IMR-90 (cell line): ENCODE measurements at regions not wholly inside any gene's neighbourhood (a gene's known extent, or its start where the extent isn't known, plus 50 kb on each side); places are given as distances from the start of the nearest gene placed in this dataset.
A peak's percentile ranks its signal among the peaks of the same experiment; 100 is the strongest.

Source experiments
- ATAC-seq: fragments of 200-7000 bp; cut with Tn5 transposase; 2 replicates; pipeline ENCODE4 v1.9.1; 2020; ENCODE audit warnings: low read depth, mild to moderate bottlenecking, moderate library complexity
- BruUV-seq: library from RNA; stranded (reverse); fragments of 400-500 nt; replicated peaks from 2 replicates; lab custom pipeline; 2021; lab: Mats Ljungman, UMichigan
- CTCF ChIA-PET: fragments of 300-600 bp; formaldehyde crosslinking; extraction: SDS; loops from one replicate; lab custom pipeline; 2021; ENCODE audit warnings: antibody characterized with exemption; lab: Yijun Ruan, JAX
- POLR2A ChIA-PET: fragments of 300-600 bp; sonication (Branson Sonifier 250); formaldehyde crosslinking; loops from one replicate; lab custom pipeline; 2022; ENCODE audit warnings: antibody characterized with exemption; ENCODE audit not compliant: unreplicated experiment; lab: Charles Lee
- DNase-seq: peaks from one replicate; pipeline ENCODE4 v3.0.0; 2013
- H2AFZ ChIP-seq: replicated peaks from 2 replicates; pipeline ENCODE3; 2013; ENCODE audit warnings: low read length, mild to moderate bottlenecking; ENCODE audit not compliant: poor library complexity
- H2AK5ac ChIP-seq: 2 replicates; pipeline ENCODE4 v1.6.1; 2013; ENCODE audit warnings: low read depth, low read length, inconsistent platforms
- H2AK9ac ChIP-seq: replicated peaks from 2 replicates; pipeline ENCODE3; 2013; ENCODE audit warnings: mild to moderate bottlenecking, low read depth, low read length, moderate library complexity; ENCODE audit not compliant: poor library complexity
- H2BK120ac ChIP-seq: 2 replicates; pipeline ENCODE4 v1.6.1; 2013; ENCODE audit warnings: low read depth, low read length, inconsistent platforms
- H2BK15ac ChIP-seq: 3 replicates; pipeline ENCODE4 v1.6.1; 2013; ENCODE audit warnings: low read depth, low read length, inconsistent platforms
- H2BK20ac ChIP-seq: 2 replicates; pipeline ENCODE4 v1.6.1; 2013; ENCODE audit warnings: low read depth, mild to moderate bottlenecking, inconsistent platforms, low read length, moderate library complexity
- H2BK5ac ChIP-seq: 2 replicates; pipeline ENCODE4 v1.6.1; 2013; ENCODE audit warnings: mild to moderate bottlenecking, low read depth, low read length, inconsistent platforms; ENCODE audit not compliant: poor library complexity, severe bottlenecking
- H3K14ac ChIP-seq: replicated peaks from 2 replicates; pipeline ENCODE4 v1.6.1; 2013; ENCODE audit warnings: low read depth, low read length, inconsistent platforms
- H3K18ac ChIP-seq: 2 replicates; pipeline ENCODE4 v1.6.1; 2013; ENCODE audit warnings: low read depth, low read length, control low read depth
- H3K23ac ChIP-seq: 2 replicates; pipeline ENCODE4 v1.6.1; 2013; ENCODE audit warnings: low read depth, low read length, inconsistent platforms
- H3K27ac ChIP-seq: 2 replicates; pipeline ENCODE4 v1.5.1; 2013; ENCODE audit warnings: mild to moderate bottlenecking, control low read depth, low read length; ENCODE audit not compliant: insufficient read depth
- H3K27me3 ChIP-seq: 2 replicates; pipeline ENCODE4 v1.6.1; 2013; ENCODE audit warnings: low read length; ENCODE audit not compliant: control insufficient read depth, insufficient read depth
- H3K36me3 ChIP-seq: 2 replicates; pipeline ENCODE4 v1.6.1; 2013; ENCODE audit warnings: low read length, mixed read lengths; ENCODE audit not compliant: control insufficient read depth, insufficient read depth
- H3K4ac ChIP-seq: 2 replicates; pipeline ENCODE4 v1.6.1; 2013; ENCODE audit warnings: low read depth, low read length, inconsistent platforms
- H3K4me1 ChIP-seq: 2 replicates; pipeline ENCODE4 v1.6.1; 2013; ENCODE audit warnings: low read length, mixed read lengths; ENCODE audit not compliant: control insufficient read depth, insufficient read depth
- H3K4me2 ChIP-seq: 2 replicates; pipeline ENCODE4 v1.6.1; 2013; ENCODE audit warnings: low read depth, mild to moderate bottlenecking, control low read depth, low read length, moderate library complexity
- H3K4me3 ChIP-seq: 2 replicates; pipeline ENCODE4 v1.5.1; 2013; ENCODE audit warnings: low read depth, mild to moderate bottlenecking, control low read depth, low read length, moderate library complexity; ENCODE audit not compliant: insufficient read depth
- H3K56ac ChIP-seq: 2 replicates; pipeline ENCODE4 v1.6.1; 2013; ENCODE audit warnings: low read length, inconsistent platforms; ENCODE audit not compliant: insufficient read depth; ENCODE audit errors: extremely low read depth
- H3K79me1 ChIP-seq, 2 experiments: 2 replicates each; pipeline ENCODE4 v1.6.1; 2013; ENCODE audit warnings: low read length in 2 of 2, inconsistent platforms in 1 of 2, low read depth in 1 of 2
- H3K9ac ChIP-seq: 2 replicates; pipeline ENCODE4 v1.6.1; 2013; ENCODE audit warnings: low read depth, low read length, control low read depth
- H3K9me1 ChIP-seq: 2 replicates; pipeline ENCODE4 v1.6.1; 2013; ENCODE audit warnings: low read length, inconsistent platforms; ENCODE audit not compliant: insufficient read depth
- H3K9me3 ChIP-seq: 2 replicates; pipeline ENCODE4 v1.6.1; 2013; ENCODE audit warnings: low read length; ENCODE audit not compliant: control insufficient read depth, insufficient read depth
- H4K20me1 ChIP-seq: 2 replicates; pipeline ENCODE4 v1.6.1; 2013; ENCODE audit warnings: low read length, inconsistent platforms; ENCODE audit not compliant: insufficient read depth
- H4K5ac ChIP-seq: 2 replicates; pipeline ENCODE4 v1.6.1; 2013; ENCODE audit warnings: mild to moderate bottlenecking, low read depth, low read length, control low read depth
- H4K8ac ChIP-seq, 2 experiments: 2 replicates each; pipeline ENCODE4 v1.6.1; 2013; ENCODE audit warnings: low read depth in 2 of 2, low read length in 2 of 2, control low read depth in 1 of 2, inconsistent platforms in 1 of 2
- H4K91ac ChIP-seq: 2 replicates; pipeline ENCODE4 v1.6.1; 2013; ENCODE audit warnings: low read depth, low read length, inconsistent platforms; ENCODE audit not compliant: insufficient read depth
- CEBPB ChIP-seq: IDR thresholded peaks from 2 replicates; pipeline ENCODE4 v1.6.1; 2012; ENCODE audit warnings: low read depth, low read length, improper control_type of control experiment
- MXI1 ChIP-seq: IDR thresholded peaks from 2 replicates; pipeline ENCODE4 v1.6.1; 2012; ENCODE audit warnings: low read depth, mild to moderate bottlenecking, low read length, moderate library complexity, borderline replicate concordance
- WGBS, 2 experiments: methylation state at CpG; one replicate each; pipeline versions ENCODE4 v1.1.5 to v1.1.7; 2013; ENCODE audit warnings: missing lambda C conversion rate in 2 of 2; ENCODE audit not compliant: insufficient read length in 1 of 2; ENCODE audit errors: extremely low coverage in 2 of 2; 5-methylcytosine and 5-hydroxymethylcytosine counted together
- dilution Hi-C: fragments of 300-500 bp; cut with HindIII; formaldehyde crosslinking; loops from one replicate; pipeline ENCODE4 v1.14.3; 2018; ENCODE audit warnings: low sequenced_read_pairs; ENCODE audit not compliant: unreplicated experiment
- in situ Hi-C: fragments of 300-500 bp; cut with MboI; formaldehyde crosslinking; loops from 3 replicates; pipeline ENCODE4 v1.14.3; 2019; ENCODE audit warnings: low sequenced_read_pairs, inconsistent platforms, mixed read lengths
- intact Hi-C: fragments of 100-400 bp; cut with micrococcal nuclease; formaldehyde crosslinking; loops from 2 replicates; pipeline ENCODE4 v1.10.0; 2022

DNA sequence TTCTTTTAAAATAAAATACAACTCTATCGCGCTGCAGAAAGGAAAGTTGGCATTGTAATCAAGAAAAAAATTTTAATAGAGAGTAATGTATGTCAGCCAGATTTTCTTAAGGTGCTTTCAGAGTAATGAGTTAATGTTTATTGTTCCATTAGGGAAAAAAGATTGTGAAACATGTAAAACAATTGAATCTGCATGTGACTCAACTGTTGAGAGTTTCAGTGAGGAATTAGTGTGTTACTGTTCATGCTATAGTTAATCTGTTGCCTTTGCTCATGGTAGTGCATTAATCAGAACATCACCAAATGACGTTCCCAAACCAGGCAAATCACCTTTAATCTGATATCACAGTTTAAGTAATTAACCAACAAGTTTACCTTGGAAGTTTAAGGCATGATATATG, 600.5 kb downstream of the NR2F1-AS1 start:
- no peak overlapping the region for H2AFZ ChIP-seq
- H3K9ac ChIP-seq = no peak overlapping the region
- no peak overlapping the region for H3K14ac ChIP-seq
- no peaks in the 10 kb centered on the region for H3K9me3 ChIP-seq
- no peak overlapping the region for H3K4ac ChIP-seq
- DNase-seq = peak; percentile 8
- no TSS peak for BruUV-seq
- no peak overlapping the region for H4K5ac ChIP-seq
- H4K8ac ChIP-seq = no peak overlapping the region
- H2BK15ac ChIP-seq = no peak overlapping the region
- no peaks in the 10 kb centered on the region for H3K27me3 ChIP-seq
- H3K4me3 ChIP-seq = no peak overlapping the region
- H3K4me2 ChIP-seq = no peak overlapping the region
- no peak overlapping the region for H4K91ac ChIP-seq
- no CpG with 5 or more reads among the region's 3 CpGs for WGBS, 2 experiments
- H3K9me1 ChIP-seq = no peaks in the 10 kb centered on the region
- ChIA-PET POLR2A (no interaction called here), CTCF (no interaction called here)
- TF ChIP-seq MXI1 = no peak
- TF ChIP-seq CEBPB = 0 out of 2 replicates have a peak, but pooled peaks have one; percentile 25
- H3K23ac ChIP-seq = no peak overlapping the region
- no peak overlapping the region for H2BK120ac ChIP-seq
- no peak overlapping the region for H3K18ac ChIP-seq
- in situ Hi-C loops (no loop called here), dilution Hi-C loops (no loop called here), intact Hi-C loops (no loop called here)
- H3K79me1 ChIP-seq = no peaks in the 10 kb centered on the region
- ATAC-seq = no peak
- H2AK5ac ChIP-seq = no peak overlapping the region
- H3K36me3 ChIP-seq = no peaks in the 10 kb centered on the region
- H4K20me1 ChIP-seq = no peaks in the 10 kb centered on the region
- no peak overlapping the region for H3K56ac ChIP-seq
- H2AK9ac ChIP-seq = no peak overlapping the region
- no peak overlapping the region for H2BK5ac ChIP-seq
- peaks cover 2% of the 10 kb centered on the region; the same call in 1 of the 2 replicates for H3K4me1 ChIP-seq
- no peak overlapping the region for H3K27ac ChIP-seq
- no peak overlapping the region for H2BK20ac ChIP-seq
